ENCODE measurements at regions not wholly inside any gene's neighbourhood (a gene's known extent, or its start where the extent isn't known, plus 50 kb on each side); places are given as distances from the start of the nearest gene placed in this dataset.
"Not testable (repeated sequence)": the region's sequence is repeated elsewhere in the genome, so short reads cannot be mapped to it uniquely, and the experiment has no call there.

- Mint-ChIP-seq H3K27ac (no peak overlapping the region), H3K9me3 (no peaks in the 10 kb centered on the region), H3K4me3 (no peak overlapping the region), H3K36me3 (no peaks in the 10 kb centered on the region), H3K27me3 (ENCODE audit: low read depth) (no peaks in the 10 kb centered on the region), H3K4me1 (no peaks in the 10 kb centered on the region)
- TF ChIP-seq CTCF (IDR thresholded peaks at IDR 0.05; ENCODE audit: unreplicated experiment) = no peak
- no peak for DNase-seq (ENCODE audit: low spot score in 2 of 2, unreplicated experiment in 2 of 2)
Measured at GRCh38 chr7:19351341-19352304, 206.4 kb upstream of the FERD3L start.

DNA sequence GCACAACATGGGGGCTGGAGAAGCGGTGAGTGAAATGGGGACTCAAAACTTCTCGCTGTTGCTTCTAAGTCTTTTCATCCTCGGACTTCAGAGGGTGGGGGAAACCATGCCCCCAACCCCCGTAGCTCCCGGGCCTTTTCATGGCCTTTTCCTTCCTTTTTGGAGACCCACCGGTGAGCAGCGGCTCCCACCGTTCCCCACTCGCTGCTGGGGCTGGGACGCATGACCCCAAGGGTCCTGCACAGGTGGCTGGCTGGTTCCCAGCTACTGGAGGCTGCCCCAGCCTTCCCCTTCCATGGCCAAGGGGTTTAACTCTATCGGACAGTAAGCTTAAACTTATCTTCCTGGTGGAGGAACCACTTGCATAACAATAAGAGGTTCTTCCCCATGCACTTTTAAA lies 194.3 kb upstream of the FERD3L start:
- DNase-seq (ENCODE audit: low spot score in 2 of 2, unreplicated experiment in 2 of 2) = no peak
- Mint-ChIP-seq H3K27me3 (ENCODE audit: low read depth) (no peaks in the 10 kb centered on the region), H3K36me3 (peaks cover 2% of the 10 kb centered on the region), H3K4me3 (no peak overlapping the region), H3K4me1 (peaks cover 6% of the 10 kb centered on the region), H3K9me3 (no peaks in the 10 kb centered on the region), H3K27ac (no peak overlapping the region)
- no peak for TF ChIP-seq CTCF (IDR thresholded peaks at IDR 0.05; ENCODE audit: unreplicated experiment)

DNA sequence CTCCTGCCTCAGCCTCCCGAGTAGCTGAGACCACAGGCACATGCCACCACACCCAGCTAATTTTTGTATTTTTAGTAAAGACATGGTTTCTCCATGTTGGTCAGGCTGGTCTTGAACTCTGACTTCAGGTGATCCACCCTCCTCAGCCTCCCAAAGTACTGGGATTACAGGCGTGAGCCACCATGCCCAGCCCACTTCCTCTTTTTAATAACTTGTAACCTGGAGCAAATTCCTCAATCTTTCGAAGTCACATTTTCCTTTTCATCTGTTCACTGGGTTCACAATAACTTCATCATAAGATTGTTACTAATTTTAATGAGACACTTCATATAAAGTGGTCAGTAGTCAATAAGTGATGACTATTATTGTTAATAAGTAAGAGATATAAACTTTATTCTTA lies 193.3 kb upstream of the FERD3L start:
- H3K4me1 Mint-ChIP-seq; H3K36me3 Mint-ChIP-seq; H3K9me3 Mint-ChIP-seq; H3K27me3 Mint-ChIP-seq (ENCODE audit: low read depth); H3K4me3 Mint-ChIP-seq; DNase-seq (ENCODE audit: low spot score in 2 of 2, unreplicated experiment in 2 of 2); H3K27ac Mint-ChIP-seq: not testable (repeated sequence)

- H3K36me3 Mint-ChIP-seq = no peaks in the 10 kb centered on the region
- H3K9me3 Mint-ChIP-seq = no peaks in the 10 kb centered on the region
- no peak for DNase-seq (ENCODE audit: low spot score in 2 of 2, unreplicated experiment in 2 of 2)
- H3K4me1 Mint-ChIP-seq = peaks cover 9% of the 10 kb centered on the region
- H3K4me3 Mint-ChIP-seq = no peak overlapping the region
- no peak for TF ChIP-seq CTCF (IDR thresholded peaks at IDR 0.05; ENCODE audit: unreplicated experiment)
- no peaks in the 10 kb centered on the region for H3K27me3 Mint-ChIP-seq (ENCODE audit: low read depth)
- no peak overlapping the region for H3K27ac Mint-ChIP-seq
Measured at GRCh38 chr7:19336836-19337383, 191.7 kb upstream of the FERD3L start.

- no peak for DNase-seq (ENCODE audit: low spot score in 2 of 2, unreplicated experiment in 2 of 2)
- peaks cover 19% of the 10 kb centered on the region for H3K4me1 Mint-ChIP-seq
- H3K4me3 Mint-ChIP-seq = no peak overlapping the region
- no peaks in the 10 kb centered on the region for H3K36me3 Mint-ChIP-seq
- no peak overlapping the region for H3K27ac Mint-ChIP-seq
- no peaks in the 10 kb centered on the region for H3K9me3 Mint-ChIP-seq
- no peaks in the 10 kb centered on the region for H3K27me3 Mint-ChIP-seq (ENCODE audit: low read depth)
- TF ChIP-seq CTCF (IDR thresholded peaks at IDR 0.05; ENCODE audit: unreplicated experiment) = no peak
Measured at GRCh38 chr7:19333706-19334105, 188.5 kb upstream of the FERD3L start.

DNA sequence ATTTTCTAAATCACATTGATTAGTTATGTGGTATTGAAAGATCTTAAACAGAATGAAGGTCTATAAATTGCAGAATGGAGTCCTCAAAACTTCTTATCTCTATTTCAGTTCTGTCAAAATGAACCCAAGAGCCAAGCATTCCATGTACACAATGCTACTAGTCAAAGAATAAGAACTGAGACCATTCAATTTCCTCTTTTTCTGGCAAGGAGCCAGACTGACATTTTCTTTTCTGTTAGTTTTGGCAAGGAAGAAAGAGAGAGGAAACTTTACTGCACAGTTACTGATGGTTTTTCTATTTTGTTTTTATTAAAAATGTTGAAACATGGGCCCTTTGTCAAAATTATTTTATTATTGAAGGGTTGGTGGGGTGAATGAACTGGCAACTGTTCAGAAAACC lies 181.8 kb upstream of the FERD3L start:
- H3K36me3 Mint-ChIP-seq = no peaks in the 10 kb centered on the region
- peaks cover 44% of the 10 kb centered on the region for H3K4me1 Mint-ChIP-seq
- no peaks in the 10 kb centered on the region for H3K9me3 Mint-ChIP-seq
- no peaks in the 10 kb centered on the region for H3K27me3 Mint-ChIP-seq (ENCODE audit: low read depth)
- DNase-seq (ENCODE audit: low spot score in 2 of 2, unreplicated experiment in 2 of 2) = no peak
- no peak for TF ChIP-seq CTCF (IDR thresholded peaks at IDR 0.05; ENCODE audit: unreplicated experiment)
- H3K4me3 Mint-ChIP-seq = no peak overlapping the region
- peak overlapping the region; percentile 5 for H3K27ac Mint-ChIP-seq

Measured in mesothelial cell of epicardium (in vitro differentiated cells).